NCI-H1930 (cell line): ENCODE measurements at regions not wholly inside any gene's neighbourhood (a gene's known extent, or its start where the extent isn't known, plus 50 kb on each side); places are given as distances from the start of the nearest gene placed in this dataset.

ENCODE experiments used
- DNase-seq, 2 experiments: peaks; one replicate each; lab custom pipeline; 2025; lab: John Stamatoyannopoulos, UW

GRCh38 chr11:112355726-112356125, 95.1 kb upstream of the PLET1 start:
- DNase-seq = peak in 1 of 2 experiments; percentile 3

DNA sequence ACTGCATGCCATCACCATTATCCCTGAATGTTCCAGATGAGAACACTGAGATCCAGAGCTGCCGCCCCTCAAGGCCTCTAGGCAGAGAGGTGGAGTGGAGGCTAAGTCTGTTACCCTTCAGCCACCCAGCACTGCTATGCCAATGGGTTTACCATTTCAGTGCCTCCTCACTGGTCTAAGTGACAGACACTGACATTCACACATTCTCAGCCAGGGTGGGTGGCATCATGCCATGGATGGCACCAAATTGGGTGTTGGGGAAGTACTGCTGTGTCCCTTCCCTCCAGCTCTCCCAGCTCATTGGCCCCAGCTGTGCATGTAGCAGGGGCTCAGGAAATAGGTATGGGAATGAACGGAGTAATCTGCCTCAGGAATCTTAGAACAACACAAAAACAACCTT, 96.8 kb upstream of the PLET1 start:
- DNase-seq = no peak

- no peak for DNase-seq
These were observed 100.7 kb upstream of the PLET1 start for GRCh38 chr11:112361396-112361795.

- no peak for DNase-seq
These were observed 102.9 kb upstream of the PLET1 start for GRCh38 chr11:112363527-112363926.

DNA sequence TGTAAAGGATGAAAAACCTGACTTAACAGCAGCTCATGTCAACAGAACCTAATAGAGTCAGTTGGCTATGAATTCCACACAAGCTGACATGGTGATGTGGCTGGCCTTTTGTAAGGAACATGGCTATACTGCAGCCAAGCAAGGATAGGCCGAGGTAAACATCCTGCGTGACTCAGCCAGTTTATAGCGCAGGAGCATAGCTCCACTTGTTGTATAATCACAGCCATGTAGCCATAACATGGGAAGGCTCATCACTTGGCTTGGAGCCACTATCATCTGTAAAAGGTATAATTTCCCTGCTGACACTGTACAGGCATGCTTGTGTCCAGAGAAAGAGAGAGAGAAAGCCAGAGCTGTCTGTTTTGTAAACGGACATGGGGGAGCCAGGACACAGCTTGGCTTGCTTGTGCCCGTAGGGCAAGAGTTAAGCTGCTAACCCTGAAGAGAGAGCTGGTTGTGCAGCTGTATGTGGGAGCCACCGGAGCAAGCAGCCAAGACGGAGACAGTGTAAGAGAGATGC, 104.4 kb upstream of the PLET1 start:
- DNase-seq = no peak

GRCh38 chr11:112366012-112366411, 105.4 kb upstream of the PLET1 start:
- no peak for DNase-seq

GRCh38 chr11:112366777-112367176, 106.1 kb upstream of the PLET1 start:
- no peak for DNase-seq

DNA sequence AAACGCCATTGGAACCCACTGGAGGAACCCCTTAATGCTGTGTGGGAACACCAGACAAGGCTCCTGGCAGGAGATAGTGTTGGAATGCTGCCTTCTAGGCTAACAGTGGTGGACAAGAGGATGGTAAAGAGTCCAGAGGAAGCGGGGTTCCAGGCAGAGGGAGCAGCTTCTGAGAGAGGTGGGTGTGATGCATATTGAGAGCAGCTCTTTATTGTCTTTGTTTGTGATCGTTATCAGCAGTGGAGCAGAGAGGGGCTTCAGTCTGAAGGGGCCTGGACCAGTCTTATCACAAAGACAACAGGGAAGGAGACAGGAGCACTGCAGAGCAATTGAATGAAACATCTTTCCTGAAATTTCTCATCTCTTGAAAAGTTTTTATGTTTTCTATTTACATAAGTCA, 106.8 kb upstream of the PLET1 start:
- DNase-seq = no peak

- no peak for DNase-seq
These were observed 107.2 kb upstream of the PLET1 start for GRCh38 chr11:112367895-112368294.

GRCh38 chr11:112368381-112368780, 107.7 kb upstream of the PLET1 start:
- DNase-seq = no peak

DNA sequence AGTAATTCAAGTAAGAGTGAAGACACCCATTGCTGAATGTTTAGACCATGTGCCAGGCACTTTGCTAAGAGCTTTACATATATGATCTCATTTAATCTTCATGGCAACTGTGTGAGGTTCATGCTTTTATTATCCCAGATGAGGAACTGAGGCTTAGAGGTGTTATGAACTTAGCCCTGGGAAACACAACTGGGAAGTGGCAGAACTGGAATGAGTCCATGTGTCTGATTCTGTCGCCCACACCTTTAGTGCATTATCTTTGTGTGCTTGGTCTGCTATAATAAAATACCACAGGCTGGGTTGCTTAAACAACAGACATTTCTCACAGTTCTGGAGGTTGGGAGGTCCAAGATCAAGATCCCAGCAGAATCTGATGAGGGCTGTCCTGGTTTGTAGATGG, 108.7 kb upstream of the PLET1 start:
- no peak for DNase-seq

GRCh38 chr11:112369916-112370315, 109.3 kb upstream of the PLET1 start:
- DNase-seq = no peak

DNA sequence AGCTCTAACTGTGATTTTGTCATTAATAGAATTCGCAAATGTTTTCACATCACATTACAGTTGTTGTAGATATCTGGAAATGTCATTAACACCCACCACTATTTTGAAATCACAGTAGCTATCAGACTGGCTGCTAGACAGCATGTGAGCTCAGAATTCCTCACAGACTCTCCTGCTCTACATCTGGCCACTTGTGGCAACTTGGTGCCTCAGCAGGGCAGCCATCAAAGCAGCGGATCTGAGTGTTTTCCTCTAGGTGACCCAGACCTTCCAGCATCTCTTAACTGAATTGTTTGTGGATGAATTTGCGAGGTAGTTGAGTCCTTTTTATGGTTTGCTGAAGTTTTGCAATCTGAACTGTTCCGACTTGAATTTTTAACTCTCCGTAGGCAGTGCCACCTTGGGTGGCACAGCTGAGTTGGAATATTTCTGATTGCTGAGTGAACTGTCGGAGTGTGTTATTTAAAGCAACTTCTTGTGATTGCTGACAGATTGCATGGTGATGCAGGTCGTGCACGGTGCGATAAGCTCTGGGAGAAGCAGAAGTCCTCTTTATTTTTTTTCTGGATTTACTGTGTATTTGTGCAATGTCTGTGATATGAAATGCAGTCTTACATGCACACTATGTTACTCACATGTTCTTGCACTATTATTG, 114.0 kb upstream of the PLET1 start:
- DNase-seq = no peak

DNA sequence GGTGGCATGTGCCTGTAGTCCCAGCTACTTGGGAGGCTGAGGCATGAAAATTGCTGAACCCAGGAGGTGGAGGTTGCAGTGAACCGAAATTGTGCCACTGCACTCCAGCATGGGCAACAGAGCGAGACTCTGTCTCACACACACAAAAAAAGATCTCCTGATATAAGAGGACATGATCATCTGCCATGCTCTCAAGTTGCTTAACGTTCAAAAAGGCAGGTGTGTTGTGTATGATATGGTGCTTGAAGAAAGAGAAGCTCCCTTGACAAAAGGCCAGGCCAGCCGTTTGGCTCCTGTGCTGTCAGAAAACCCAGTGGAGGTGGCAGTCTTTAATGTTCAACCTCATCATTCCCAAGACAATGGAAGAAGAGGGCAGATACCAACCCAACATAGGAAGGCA, 117.3 kb upstream of the PLET1 start:
- no peak for DNase-seq

GRCh38 chr11:112380464-112380863, 119.8 kb upstream of the PLET1 start:
- DNase-seq = no peak

GRCh38 chr11:112381578-112381977, 120.9 kb upstream of the PLET1 start:
- no peak for DNase-seq

DNA sequence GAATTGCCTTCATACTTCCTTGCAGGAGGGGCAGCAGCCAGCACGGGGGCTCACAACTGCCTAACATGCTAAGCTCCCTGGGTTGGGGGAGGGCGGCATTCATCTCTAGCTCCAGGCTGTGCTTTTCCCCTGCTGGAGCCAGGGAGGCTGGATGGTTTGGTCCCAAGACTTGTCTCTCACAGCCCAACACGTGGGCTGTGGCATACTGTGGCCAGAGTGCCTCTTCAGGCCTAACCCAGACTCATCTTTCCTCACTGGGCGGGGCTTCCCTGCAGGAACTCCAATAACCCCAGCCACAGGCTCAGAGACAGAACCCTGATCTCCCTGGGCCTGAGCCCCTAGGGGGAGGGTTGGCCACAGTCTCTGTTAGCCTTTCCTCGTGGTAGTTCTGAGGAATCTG, 121.9 kb upstream of the PLET1 start:
- no peak for DNase-seq

DNA sequence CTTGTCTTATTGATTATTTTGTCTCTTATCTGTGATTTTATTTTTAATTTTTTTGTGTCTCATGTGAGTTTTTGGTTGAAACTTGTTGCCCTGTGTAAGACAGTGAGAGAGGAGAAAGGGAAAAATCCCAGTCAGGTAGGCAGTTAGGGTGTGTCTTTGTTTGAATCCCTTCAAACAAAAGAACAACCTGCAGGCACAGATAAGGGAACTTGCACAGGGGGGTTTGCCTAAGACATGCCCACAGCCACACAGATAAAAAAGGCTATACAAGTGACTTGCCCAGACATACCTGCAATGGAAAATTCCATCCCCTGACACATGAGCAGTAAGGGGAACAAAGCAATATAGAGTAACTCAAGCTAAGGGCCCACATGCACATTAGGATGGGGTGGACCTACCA, 127.8 kb upstream of the PLET1 start:
- no peak for DNase-seq

DNA sequence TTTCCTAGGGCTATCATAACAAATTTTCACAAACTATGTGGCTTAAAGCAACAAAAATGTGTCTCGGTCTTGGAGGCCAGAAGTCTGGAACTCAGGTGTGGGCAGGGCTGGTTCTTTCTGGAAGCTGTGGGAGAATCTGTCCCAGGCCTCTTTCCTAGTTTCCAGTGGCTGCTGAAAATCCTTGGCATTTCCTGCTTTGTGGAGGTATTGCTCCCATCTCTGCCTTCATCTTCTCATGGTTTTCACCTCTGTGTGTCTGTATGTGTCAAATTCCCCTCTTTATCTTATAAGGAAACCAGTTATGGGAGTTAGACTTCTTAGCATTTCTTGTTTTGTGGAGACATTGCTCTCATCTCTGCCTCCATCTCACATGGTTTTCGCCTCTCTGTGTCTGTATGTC, 130.4 kb upstream of the PLET1 start:
- no peak for DNase-seq

GRCh38 chr11:112392904-112393303, 132.2 kb upstream of the PLET1 start:
- peak in 1 of 2 experiments; percentile 27 for DNase-seq

- DNase-seq = no peak
These were observed 133.6 kb upstream of the PLET1 start for GRCh38 chr11:112394304-112394703.

DNA sequence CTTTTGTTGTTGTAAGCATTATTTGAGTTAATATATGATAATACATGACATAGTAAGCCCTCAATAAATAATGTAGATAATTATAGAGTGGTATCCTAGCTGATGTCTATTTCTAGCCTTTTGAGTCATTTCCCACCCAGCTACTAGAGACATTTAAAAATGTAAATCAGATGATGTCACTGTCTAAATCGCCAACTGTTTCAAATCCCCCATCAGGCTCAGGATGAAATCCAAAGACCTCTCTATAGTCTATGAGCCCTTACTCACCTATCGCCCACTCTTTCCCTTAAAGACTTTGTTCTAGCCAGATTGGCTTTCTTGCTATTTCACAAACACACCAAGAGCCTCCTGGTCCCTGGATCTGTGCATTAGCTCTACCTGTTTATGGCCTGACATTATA, 135.4 kb upstream of the PLET1 start:
- DNase-seq = no peak

GRCh38 chr11:112398798-112399478, 138.3 kb upstream of the PLET1 start:
- no peak for DNase-seq
